SU-DHL-6 (cell line): ENCODE measurements at regions not wholly inside any gene's neighbourhood (a gene's known extent, or its start where the extent isn't known, plus 50 kb on each side); places are given as distances from the start of the nearest gene placed in this dataset.

Experiments used
- EZH2phosphoT487 ChIP-seq: fragments of 200-600 bp; sonication (generic), shearing (Covaris generic); conservative IDR thresholded peaks from 2 replicates; pipeline ENCODE4 v1.6.1; 2018; ENCODE audit warnings: mild to moderate bottlenecking, antibody characterized with exemption, low read length, moderate library complexity, mixed read lengths
- TF ChIP-seq, protein P1 (sequence below): fragments of 200-600 bp; sonication (generic); IDR thresholded peaks from one replicate; pipeline ENCODE4 v1.5.1; 2017; ENCODE audit warnings: antibody characterized with exemption, mild to moderate bottlenecking, low read length, moderate library complexity; ENCODE audit not compliant: insufficient read depth, poor library complexity, severe bottlenecking

- TF ChIP-seq, protein P1, sequence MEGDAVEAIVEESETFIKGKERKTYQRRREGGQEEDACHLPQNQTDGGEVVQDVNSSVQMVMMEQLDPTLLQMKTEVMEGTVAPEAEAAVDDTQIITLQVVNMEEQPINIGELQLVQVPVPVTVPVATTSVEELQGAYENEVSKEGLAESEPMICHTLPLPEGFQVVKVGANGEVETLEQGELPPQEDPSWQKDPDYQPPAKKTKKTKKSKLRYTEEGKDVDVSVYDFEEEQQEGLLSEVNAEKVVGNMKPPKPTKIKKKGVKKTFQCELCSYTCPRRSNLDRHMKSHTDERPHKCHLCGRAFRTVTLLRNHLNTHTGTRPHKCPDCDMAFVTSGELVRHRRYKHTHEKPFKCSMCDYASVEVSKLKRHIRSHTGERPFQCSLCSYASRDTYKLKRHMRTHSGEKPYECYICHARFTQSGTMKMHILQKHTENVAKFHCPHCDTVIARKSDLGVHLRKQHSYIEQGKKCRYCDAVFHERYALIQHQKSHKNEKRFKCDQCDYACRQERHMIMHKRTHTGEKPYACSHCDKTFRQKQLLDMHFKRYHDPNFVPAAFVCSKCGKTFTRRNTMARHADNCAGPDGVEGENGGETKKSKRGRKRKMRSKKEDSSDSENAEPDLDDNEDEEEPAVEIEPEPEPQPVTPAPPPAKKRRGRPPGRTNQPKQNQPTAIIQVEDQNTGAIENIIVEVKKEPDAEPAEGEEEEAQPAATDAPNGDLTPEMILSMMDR = no peak
- no peak for TF ChIP-seq EZH2phosphoT487
Observed at GRCh38 chr1:191398551-191398950, 759.7 kb upstream of the RGS18 start.
